GM21529 (cell line): ENCODE measurements at regions not wholly inside any gene's neighbourhood (a gene's known extent, or its start where the extent isn't known, plus 50 kb on each side); places are given as distances from the start of the nearest gene placed in this dataset.

Experiments
- ATAC-seq: cut with Tn5 transposase; IDR thresholded peaks from one replicate; pipeline ENCODE4 v1.9.1; 2021; ENCODE audit not compliant: unreplicated experiment

DNA sequence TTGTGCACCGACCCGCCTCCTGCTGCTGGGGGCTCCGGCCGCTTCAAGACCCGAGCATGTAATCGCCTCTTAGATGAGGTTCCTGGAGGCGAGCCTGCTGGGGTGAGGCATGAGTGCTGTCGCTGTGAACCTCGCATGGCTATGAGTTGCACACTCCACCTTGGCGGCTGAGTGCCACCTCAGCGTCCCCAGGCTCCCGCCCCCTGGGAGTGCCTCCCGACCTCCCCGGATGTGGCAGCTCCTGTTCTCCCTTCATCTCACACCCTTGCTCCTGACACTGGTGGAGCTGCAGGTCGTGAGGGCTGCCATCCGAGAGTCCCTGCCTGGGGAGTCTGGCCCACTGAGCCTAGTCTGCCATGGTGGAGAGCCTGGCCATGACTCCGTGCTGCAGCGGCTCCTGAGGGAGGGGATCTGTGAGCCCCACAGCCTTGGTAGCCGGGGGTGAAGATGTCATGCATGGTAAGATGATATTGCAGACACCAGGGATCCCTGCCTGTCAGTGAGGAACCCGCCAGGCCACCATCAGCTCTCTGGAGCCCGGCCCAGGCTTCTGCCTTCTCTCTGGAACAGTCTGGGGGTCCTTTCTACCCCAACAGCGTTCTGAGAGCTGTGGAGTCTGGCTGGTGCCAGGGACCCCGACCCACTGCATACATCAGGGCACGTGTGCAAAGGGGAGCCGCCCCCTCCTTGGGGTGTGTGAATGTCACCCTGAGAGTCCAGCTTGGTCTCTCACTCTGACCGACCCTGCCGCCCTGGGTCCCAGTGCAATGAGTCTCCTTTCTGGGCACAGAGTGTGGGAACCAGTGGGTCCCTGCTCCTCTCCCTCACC is 61.6 kb upstream of the HS6ST1 start:
- no peak for ATAC-seq

DNA sequence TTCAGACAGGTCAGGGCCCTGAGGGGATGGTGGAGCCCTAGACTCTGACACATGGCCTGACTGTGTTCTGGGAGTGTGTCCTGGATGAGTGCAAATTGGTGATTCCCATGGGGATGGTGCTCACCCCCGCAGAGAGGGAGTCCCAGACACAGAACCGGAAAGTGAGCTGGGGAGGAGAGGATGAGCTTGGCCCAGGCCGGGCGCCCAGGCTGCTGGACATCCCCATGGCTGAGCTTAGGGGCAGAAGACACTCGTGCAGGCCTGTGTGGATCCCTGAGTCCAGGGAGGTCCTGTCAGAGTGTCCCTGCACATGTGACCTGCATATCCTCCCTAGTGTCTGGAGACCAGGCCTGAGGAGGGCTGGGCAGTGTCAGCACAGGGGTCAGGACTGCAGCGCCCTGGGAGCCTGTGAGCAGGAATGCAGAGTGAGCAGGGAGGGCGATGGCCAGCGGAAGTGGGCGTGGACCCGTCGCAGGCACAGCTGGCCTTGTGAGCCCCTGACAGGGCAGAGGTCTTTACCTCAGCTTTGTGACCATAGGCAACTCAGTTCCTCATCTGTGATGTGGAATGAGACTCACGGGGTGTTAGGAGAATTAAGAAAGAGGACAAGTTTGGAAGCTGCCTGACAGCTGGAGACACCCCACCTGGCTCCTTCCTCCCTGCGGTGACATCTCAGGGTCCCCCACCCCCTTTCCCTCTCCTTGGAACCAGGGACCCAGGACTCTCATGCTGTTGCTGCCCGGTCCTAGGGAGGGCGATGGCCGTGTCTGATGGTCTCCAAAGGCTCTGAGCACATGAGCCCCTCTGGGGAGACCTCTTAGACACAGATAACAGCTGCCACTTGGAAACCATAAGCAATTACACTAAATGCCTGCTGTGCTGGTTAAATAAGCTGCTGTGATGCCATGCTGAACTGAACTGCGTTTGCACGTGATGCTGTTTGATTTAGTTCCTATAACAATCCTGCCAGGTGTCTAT is 62.6 kb upstream of the HS6ST1 start:
- ATAC-seq: no peak

DNA sequence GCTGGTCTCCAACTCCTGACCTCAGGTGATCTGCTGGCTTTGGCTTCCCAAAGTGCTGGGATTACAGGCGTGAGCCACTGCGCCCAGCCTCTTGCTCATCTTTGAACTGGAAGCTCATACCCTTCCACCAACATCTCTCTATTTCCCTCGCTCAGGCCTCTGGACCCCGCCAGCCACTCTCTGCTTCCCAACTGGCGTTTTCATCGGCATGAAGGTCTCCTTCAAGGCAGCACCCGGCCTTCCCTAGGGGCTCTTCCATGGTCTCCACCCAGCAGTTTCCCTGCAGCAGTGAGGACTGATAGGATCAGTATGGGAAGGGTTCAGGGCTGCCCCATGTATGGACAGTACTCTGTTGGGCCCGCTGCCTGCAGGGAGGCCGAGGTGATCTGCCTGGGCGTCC is 65.8 kb upstream of the HS6ST1 start:
- no peak for ATAC-seq

DNA sequence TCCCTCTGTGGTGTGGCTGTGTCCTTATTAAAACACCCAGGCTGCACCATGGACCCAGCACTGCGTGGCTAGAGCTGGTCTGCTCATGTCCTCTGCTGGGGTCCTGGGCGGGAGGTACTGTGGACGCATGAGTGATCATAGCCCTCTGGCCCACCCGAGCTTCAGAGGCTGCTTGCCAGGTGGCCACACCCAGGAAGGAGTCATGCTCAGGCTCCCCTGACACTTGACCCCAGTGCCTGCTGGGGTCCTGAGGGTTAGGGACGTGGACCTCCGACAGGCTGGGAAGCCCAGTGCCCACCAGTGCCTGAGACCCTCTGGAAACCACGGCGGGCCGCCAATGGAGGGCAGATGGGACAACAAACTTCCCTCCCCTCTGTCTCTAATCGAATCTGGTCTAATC is 66.3 kb upstream of the HS6ST1 start:
- no peak for ATAC-seq

DNA sequence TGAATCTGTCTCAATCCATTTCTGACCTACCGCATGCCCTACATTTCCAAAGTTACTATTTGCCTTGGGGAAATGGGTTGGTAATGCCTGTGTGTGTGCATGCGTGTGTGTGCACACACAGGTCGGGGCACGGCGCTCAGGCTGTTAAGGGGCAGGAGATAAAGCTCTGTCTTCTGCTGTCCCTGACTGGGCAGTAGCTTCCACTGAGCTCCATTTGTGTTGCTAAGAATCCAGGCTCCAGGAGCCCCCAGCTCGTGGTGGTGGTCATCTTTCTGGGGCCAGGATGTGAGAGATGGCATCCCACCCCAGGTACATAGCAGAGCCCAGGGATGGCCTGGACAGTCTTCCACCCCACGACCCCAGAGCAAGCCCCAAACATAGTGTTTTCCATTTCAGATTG is 66.7 kb upstream of the HS6ST1 start:
- no peak for ATAC-seq

DNA sequence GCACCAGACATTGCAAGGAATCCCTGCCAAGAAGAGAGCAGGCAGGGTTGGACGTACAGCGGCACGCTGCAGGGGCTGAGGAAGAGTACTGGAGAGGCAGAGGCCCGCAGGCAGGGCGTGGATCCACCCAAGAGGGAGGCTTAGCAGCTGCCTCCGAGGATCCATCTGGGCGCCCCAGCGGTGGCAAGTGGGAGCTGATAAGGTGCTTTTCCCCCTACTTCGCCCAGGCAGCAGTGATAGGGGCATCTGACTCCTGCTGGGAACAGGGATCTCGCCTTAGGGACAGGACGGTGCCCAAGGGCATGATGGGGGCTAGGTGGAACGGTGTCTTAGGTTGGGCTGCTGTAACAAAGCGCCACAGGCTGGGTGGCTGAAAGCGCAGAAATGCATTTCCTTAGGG is 67.4 kb upstream of the HS6ST1 start:
- ATAC-seq: no peak

DNA sequence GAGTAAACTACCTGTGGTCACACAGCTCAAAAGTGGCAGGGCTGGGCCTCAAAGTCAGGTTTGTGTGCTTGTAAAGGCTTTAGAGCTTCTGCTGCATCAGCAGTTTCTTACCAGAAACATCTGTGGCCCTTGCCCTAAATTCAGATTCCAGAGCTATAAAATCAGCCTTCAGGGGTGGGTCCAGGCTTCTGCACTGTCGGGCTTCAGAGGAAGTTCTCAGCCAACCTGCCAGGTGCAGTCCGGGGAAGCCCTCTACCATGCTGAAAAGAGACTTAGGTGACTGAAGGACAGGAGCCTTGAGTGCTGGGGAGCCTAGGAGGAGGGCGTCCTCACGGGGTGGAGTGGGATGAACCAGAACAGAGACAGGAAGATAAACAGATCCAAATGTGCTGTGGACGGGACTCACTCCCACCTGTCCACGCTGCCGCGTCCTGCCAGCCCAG is 69.9 kb upstream of the HS6ST1 start:
- ATAC-seq: no peak

DNA sequence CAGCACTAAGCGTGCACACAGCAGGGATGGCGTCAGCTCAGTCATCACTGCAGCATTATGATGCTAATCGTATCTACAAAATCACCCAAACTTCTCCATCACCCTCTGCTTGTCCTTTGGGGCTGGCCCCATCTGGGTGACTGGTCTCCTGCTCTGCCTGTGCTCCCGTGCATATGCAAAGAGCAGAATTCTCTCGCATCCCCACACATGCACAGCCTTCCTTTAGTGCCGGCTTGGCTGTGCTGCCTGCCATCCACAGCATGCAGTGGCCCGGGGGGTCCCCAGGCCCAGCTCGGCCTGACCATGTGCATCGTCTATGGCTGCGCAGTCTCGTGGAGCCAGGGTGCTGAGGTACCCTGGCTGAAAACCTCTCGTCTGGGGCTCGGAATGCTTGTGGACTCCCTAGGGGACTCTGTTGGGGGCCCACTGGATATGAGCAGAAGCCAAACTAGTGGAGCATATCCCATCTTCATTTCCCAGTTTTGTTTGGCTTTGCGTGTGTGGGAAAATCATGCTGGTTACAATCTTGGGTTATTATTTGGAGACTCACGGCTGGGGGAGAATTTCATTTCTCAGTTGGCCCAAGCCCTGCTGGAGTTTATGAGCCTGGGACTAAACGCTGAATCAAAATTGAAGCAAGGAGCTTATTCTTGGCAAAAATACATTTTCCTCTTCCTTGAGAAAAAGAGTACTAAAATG is 70.9 kb upstream of the HS6ST1 start:
- no peak for ATAC-seq

DNA sequence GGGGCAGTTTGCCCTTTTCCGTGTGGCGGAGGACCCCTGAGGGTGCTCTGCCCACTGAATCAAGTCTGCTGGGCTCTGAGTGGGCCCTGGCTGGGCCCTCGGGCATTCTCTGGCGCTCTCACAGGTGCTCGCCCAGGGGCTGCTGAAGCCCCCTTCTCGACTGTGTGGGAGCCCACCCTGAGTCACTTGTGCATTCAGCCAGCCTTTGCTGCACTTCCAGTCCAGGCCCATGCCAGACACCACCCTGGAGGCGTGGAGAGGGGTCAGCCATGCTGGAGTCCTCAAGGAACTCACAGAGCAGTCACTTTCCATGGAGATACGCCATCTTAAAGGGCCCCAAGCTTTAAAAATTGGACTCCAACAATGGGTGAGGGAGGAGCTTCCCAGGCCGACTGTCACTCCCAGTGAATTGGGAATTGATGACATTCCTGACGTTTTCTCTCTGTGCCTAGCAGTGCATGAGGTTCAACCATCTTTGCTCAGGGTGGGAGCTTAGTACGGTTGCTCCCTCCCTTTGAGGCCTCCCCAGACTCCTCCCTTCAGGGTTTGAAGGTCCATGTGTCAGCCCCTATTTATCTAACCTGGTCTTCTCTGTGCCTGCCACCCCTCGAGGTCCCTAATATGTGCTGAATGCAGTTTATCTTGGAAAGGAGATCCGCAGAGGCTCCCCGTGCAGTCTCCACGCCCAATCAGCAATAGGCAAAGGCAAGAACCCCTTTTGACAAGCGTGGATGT is 71.8 kb upstream of the HS6ST1 start:
- no peak for ATAC-seq

DNA sequence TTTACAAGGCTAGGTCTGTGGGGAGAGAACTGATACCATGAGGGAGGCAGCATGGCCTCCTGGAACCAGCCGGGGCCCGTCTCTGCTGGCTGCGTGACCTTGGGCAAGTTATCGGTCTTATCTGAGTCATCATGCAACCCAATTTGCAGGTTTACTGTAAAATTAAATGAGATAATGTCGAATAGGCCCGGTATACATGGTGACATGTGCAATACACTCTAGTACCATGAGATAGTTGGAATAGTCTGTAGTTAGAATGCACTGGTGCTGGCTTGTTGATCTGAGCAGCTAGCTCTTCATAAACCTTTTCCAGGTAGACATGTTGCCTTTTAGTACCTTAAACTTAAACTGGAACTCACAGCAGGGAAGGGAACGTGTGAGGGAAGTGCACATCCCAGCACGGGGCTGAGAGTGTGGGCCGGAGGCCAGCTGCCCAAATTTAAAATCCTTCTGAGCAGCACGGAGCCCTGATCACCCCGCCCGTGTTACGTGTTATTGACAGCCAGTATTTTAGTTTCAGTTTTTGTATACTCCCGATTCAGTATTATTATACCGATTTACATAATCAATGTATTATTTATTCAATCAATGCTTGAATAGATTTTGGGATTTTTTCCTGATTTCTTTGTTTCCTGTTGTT is 72.4 kb upstream of the HS6ST1 start:
- ATAC-seq: no peak

DNA sequence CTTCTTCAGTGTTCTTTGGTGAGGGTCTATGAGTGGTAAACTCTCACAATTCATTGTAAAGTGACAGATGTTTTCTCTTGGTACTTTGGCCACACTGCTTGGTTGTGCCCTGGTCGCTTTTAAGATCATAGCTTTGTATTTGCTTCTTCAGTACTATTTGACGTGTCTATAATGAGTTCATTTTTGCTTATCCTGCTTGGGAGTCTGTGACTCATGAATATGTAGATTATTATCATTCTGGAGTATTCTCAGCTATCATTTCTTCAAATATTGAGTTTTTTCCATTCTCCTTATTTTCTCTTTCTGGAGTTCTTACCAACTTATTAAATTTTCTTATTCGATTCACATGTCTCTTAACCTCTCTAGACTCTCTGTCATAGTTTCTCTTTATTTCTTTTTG is 73.0 kb upstream of the HS6ST1 start:
- no peak for ATAC-seq

DNA sequence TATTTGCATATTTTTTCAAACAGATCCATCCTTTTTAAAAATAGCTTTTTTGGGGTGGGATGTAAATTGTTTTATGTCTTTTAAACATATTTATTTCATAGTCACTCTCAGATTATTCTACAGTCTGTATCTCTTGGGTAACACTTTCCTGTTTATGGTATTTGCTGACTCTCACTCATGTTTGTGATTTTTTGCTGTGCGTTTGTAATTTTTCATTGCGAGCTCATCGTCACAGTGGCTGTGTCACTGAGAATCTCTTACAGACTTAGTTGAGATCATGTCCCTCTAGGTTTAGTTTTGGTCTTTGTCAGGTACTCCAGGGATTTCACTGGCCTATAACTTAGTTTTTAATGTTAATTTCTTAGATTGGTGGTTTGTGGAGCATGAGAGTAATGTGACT is 73.5 kb upstream of the HS6ST1 start:
- no peak for ATAC-seq

DNA sequence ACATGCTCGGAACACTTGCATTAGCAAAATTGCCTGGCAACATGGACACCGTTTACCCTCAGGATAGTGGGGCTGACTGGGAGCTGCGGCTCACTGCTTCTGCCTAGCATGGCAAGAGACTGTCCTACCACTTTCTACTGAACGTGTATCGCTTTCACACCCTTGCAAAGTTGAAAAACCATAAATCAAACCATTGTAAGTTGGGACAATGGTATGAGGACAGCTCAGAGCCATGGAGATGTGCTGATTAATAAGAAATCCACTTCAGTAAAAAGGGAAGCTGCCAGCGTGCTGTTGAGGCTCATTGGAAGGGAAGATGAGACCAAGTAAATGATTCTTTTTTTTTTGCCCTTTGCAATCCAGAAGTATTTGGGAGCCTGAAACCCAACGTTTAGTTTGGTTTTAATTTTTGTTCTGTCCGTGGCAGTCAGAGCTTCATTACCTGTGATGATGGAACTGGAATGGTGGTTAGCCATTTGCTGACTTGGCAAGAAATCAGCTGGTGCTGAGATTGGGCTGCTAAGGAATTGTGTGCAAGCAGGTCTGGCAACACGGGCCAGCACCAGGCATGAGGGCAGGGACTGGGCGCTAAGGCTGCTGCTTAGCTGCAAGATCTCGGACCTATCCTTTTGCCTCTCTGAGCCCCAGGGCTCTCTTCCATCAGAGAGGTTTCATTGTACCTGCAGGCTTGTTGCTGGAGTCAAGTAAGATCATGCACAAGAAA is 75.5 kb upstream of the HS6ST1 start:
- ATAC-seq: no peak

DNA sequence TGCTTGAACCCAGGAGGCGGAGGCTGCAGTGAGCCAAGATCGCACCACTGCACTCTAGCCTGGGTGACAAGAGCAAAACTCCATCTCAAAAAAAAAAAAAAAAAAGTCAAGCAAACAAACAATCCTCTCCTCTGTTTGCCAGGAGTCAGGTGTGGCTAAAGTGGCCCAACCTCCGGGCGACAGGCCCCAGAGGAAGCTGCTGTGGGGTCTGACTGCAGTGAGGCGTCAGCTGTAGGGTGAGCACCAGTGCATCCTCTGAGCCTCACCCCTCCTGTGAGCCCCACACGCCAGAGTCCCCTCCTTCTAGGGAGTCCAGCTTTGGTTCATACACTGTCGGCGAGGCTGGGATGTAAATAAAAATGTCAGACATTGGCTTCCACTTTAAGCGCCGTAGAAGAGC is 76.5 kb upstream of the HS6ST1 start:
- ATAC-seq: no peak

DNA sequence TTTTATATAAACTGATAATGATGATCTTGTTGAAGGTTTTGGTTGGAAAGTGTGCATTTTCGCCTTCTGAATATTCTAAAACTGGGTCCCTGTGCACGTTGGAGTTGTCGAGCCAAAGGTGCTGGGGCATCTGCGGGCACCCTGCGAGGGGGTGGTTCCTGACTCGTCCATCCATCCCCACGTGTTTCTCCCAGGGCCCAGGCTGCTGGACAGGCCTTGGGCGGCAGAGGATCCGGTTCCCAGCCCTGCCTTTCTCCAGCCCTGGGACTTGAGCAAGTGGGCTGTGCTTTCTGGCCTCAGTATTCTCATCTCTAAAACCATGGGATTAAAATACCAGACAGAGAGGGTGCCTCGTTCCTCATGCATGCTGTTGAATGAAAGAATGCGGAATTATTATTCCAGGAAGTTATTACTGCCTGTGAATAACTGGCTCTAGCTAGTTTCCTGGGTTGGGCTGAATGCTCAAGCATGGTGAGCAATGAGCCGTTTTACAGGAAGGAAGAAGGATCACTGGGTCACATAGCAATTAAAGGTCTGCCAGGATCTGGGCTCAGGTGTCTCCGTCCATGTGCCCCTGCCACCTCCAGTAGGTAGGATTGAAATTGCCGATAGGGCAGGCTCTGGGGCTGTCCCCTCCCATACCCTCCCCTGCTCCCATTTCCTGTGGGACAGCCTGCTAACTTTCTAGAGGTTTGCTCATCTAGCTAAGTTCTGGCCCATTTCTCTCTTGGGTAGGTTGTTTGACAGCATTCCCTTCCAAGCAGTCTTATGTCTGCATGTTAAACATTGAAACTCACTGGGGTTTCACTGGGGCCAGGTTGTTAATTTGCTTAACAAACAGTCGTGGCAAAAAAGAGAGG is 77.2 kb upstream of the HS6ST1 start:
- ATAC-seq: no peak

DNA sequence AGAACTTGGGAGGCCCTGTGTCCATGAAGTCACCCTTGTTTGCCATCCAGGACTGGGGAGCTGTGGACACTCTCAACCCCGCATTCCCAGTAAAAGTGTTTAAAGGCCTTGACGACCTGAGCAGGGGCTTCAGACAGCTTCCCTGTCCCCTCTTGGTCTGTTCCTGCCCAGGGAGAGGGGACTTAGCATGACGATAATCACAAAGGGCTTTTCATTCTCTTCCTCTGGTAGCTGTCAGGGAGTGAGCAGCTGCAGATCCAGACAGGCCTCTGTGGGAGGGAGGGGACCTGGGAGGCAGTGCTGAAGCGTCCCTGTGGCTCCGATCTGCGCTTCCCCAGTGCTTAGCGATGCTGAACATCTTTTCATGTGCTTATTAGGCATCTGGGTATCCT is 77.8 kb upstream of the HS6ST1 start:
- ATAC-seq: no peak

DNA sequence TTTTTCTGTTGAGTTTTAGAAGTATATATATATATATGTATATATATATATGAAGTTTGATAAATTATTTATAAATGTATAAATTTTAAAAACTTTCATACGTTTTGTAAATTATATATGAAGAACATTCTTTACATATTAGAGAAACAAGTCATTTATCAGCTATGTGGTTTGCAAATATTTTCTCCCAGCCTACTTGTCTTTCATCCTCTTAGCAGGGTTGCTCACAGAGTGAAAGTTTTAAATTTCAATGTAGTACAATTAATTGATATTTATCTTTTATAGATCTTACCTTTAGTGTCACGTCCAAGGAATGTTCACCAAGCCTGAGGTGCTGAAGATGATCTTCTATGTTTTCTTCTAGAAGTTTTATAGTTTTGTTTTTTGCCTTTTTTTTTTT is 78.3 kb upstream of the HS6ST1 start:
- no peak for ATAC-seq

DNA sequence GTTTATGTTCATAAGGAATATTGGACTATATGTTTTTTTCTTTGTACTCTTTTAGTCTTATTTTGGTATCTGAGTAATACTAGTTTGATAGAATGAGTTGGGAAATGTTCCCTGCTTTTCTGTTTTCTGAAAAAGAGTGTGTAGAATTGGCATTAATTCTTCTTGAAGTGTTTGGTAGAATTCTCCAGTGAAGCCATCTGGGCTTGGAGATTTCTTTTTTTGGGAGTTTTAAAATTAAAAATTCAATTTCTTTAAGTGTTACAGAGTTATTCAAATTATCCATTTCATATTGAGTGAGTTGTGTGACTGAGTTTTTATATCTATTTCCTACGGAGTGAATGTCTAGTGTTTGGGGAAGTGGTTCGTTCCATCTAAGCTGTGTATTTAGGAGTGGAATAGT is 80.6 kb upstream of the HS6ST1 start:
- no peak for ATAC-seq
